B cell (primary cell): ENCODE measurements at regions not wholly inside any gene's neighbourhood (a gene's known extent, or its start where the extent isn't known, plus 50 kb on each side); places are given as distances from the start of the nearest gene placed in this dataset.

Experiments
- CTCF ChIP-seq: fragments of 200-600 bp; IDR thresholded peaks from one replicate; pipeline ENCODE4 v1.8.0; 2022; ENCODE audit warnings: antibody characterized with exemption, mild to moderate bottlenecking
- EZH2 ChIP-seq: IDR thresholded peaks from 2 replicates; pipeline ENCODE4 v1.6.1; 2012; ENCODE audit warnings: borderline replicate concordance, low read depth, mild to moderate bottlenecking, moderate library complexity, low read length; ENCODE audit not compliant: insufficient read depth, poor library complexity, severe bottlenecking

GRCh38 chr6:114588726-114589125 lies 245.9 kb upstream of the HS3ST5 start:
- no peak for TF ChIP-seq CTCF
- no peak for TF ChIP-seq EZH2
